ENCODE measurements at regions not wholly inside any gene's neighbourhood (a gene's known extent, or its start where the extent isn't known, plus 50 kb on each side); places are given as distances from the start of the nearest gene placed in this dataset.

DNA sequence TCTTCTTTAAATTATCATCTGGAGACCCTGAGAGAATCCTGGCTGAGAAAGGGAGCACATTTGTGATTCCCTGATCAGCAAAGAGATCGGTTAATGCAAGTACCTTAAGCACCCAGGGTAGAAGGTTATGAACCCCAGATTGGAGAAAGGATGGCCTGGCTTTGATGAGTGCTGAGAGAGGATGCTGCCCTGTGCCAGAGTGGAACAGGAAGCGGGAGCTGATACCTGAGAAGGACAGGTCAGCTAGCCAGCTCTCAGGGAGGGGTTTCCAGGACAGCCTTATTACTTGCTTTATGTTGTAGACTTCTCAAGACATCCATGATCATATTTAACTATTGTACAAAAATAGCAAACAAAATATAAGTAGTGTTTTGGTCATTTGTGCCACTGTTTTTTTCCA is 141.9 kb downstream of the GATB start:
- TF ChIP-seq, protein P1, sequence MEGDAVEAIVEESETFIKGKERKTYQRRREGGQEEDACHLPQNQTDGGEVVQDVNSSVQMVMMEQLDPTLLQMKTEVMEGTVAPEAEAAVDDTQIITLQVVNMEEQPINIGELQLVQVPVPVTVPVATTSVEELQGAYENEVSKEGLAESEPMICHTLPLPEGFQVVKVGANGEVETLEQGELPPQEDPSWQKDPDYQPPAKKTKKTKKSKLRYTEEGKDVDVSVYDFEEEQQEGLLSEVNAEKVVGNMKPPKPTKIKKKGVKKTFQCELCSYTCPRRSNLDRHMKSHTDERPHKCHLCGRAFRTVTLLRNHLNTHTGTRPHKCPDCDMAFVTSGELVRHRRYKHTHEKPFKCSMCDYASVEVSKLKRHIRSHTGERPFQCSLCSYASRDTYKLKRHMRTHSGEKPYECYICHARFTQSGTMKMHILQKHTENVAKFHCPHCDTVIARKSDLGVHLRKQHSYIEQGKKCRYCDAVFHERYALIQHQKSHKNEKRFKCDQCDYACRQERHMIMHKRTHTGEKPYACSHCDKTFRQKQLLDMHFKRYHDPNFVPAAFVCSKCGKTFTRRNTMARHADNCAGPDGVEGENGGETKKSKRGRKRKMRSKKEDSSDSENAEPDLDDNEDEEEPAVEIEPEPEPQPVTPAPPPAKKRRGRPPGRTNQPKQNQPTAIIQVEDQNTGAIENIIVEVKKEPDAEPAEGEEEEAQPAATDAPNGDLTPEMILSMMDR (conservative IDR thresholded peaks at IDR 0.05; ENCODE audit: low read depth, low read length): no peak
- DNase-seq (ENCODE audit: low read depth): no peak
- H3K4me3 ChIP-seq (ENCODE audit: low read depth, low read length): no peak overlapping the region

DNA sequence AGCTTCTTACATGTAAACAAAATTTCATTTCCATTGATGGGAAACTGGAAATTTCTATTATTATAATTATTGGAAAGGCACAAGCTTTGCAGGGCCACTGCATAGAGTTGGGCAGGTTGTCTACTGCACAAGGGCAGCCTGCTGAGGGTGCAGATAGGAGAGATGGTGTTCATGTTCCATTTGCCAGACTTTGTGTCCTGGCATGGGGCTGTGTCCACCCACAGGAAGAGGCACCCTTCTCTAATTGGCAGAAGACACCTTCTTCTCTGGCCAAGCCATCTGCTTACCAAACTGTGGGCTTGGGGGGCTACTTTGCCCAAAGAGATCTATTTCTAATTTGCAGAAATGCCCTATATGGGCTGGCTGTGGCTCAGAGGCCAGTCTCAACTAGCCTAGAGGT is 140.7 kb downstream of the GATB start:
- DNase-seq (ENCODE audit: low read depth): no peak
- TF ChIP-seq, protein P1 (conservative IDR thresholded peaks at IDR 0.05; ENCODE audit: low read depth, low read length): no peak

More for the DNA sequence above, 140.7 kb downstream of the GATB start:
- no peak overlapping the region for H3K4me3 ChIP-seq (ENCODE audit: low read depth, low read length)
